Stimulated activated CD4-positive, alpha-beta T cell treated with anti-CD3 and anti-CD28 coated beads, Interleukin-2, amount 100 ng/mL, for 48 hours (primary cell): ENCODE measurements at regions not wholly inside any gene's neighbourhood (a gene's known extent, or its start where the extent isn't known, plus 50 kb on each side); places are given as distances from the start of the nearest gene placed in this dataset.

Source experiments
- DNase-seq, 2 donors: peaks; one replicate each; pipeline ENCODE4 v3.0.0-alpha.2; 2020

DNA sequence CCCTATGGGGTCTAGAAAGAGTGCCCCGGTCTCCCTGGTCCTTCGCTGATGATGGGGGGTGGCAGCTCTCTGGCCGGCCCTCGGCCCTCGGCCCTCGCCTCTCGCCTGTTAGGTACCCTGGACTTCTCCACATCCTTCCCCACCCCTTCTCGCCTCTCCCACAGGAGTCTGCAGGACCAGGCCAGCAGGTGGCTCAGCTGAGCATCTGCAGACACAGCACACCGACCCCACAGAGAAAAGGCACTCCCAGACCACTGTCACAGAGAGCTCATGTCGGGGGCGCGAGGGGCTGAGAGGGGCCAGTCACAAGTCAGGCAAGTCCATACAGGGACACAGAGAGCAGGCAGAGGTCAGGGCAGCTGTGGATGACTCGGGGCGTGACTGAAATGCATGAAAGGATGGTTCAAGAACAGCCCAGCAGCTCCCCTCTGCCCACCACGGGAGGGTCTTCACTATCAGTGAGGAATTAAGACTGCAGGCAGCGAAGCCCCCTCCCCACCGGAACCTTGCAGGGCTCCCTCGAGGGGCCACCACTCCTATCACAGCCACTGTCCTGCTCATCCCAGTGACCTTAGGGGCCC lies 181.7 kb upstream of the NSMCE3 start:
- DNase-seq = no peak

DNA sequence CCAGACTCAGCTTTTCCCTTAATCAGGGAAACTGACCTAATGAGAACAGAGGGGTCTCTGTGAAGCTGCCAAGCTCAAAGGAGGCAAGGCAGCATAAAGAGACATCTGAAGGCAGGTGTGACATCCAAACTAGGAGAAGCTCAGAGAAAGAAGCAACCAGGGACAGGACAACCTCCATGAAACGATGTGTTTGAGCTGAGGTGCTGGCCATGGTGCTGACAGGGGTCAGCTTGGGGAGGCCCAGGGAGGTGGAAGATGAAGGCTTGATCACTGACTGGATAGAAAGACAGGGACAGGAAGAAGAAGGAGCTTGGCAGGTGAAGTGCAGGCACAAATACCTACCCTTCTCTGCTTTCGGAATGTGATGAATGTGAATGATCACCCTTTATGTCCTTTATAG lies 179.5 kb upstream of the NSMCE3 start:
- no peak for DNase-seq

GRCh38 chr15:29448320-29448719 lies 178.7 kb upstream of the NSMCE3 start:
- no peak for DNase-seq

GRCh38 chr15:29446480-29446879 lies 176.9 kb upstream of the NSMCE3 start:
- DNase-seq = no peak

DNA sequence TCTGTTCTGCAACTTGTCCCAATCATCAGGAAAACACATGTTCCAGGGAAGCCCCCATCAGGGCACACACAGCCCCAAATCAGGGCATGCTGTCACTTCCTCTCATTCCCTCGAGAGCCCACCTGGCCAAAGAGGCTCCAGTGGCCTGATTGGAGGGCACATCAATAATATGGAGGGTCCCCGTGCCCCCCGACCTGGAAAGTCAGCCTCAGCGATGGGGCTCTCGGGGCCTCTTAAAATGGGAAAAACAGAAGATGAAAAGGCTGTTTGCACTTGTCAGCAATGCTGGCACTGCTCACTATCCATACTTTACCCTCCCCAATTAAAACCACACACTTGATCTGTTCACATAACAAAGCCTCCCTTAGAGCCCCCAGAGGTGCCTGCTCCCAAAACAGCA lies 172.9 kb upstream of the NSMCE3 start:
- no peak for DNase-seq

DNA sequence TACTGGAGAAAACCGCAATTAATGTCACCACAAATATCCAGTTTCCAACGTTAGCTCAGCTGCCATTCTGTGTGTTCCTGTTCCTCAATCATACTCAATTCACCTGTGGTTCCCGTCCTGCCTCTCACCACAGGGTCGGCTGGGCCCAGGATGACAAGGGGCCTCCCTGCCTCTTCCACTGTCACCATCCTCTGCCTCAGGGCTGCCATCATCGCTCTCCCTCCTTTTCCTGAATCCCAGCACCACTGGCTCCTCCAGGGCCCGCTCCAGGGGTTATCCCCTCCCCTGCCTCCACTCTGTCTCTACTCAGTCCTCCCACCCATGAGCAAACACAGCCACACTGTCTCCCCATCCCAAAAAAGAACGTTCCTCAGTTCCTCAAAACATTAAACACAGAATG lies 170.9 kb upstream of the NSMCE3 start:
- no peak for DNase-seq

GRCh38 chr15:29438703-29439055 lies 169.1 kb upstream of the NSMCE3 start:
- DNase-seq = no peak

GRCh38 chr15:29437888-29438702 lies 168.5 kb upstream of the NSMCE3 start:
- no peak for DNase-seq

DNA sequence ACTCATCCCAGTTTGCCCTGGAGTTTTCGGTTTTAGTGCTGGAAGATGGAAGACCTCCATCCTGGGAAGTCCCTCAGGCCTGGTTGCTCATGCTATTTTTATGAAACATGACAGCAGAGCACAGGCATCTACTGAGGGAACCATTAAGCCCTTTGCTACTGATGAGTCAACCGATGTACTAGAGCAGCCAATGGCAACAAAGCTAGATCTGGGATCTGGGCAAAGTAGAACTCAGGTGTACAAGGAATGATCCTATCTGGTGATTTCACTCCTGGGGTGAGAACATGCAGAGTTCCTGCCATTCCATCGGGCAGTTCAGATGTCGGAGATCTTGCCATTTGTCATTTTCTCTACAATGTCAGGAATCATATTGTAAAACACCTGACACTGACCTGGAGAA lies 166.2 kb upstream of the NSMCE3 start:
- DNase-seq = no peak

DNA sequence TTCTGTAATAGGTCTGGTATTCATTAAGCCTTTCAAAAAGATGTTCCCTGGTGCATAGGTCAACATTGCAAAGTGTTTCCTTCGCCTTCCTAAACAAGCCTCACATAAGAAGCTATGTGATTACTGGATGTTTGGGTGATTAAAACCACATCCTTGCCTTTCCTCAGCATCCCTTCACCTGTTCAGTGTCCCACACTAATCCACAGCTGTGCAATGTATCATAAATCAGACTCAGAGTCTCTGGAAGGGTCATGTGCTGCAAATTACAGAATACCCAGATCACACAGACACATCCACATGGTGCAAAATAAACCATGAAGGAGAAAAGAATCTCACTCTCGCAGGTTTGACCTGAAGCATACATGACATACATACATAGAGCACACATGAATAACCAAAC lies 164.7 kb upstream of the NSMCE3 start:
- DNase-seq = no peak

DNA sequence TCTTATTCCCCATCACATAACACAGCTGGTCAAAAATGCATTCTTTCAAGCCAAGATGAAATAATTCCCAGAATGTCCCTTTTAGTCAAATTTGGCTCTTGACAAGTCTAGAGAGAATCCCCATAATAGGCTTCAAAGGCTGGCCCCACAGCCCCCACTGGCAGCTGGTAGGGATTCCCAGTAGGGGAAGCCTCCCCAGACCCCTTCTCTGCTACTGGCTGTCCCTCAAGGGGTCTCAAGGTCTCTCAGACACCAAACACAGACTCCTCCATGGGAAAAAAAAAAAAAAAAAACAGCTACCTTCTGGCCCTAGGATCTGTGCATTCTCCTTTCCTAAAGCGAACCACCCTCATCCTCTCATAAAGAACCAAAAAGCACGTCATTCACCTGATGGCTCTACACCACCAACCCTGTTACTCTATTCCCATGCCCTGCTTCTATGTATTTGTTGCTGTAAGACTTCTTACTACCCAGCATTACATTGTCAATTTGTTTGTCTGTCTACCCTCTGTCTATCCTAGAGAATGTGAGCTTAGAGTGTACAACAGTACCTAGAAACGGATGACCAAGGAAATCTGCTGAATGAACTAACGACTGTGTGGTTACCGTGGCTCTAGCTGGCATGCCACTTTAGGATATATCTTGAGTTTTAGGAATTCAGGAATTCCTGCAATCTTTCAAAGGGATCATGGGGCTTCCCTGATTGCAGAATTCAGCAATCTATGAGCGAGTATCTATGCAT lies 164.1 kb upstream of the NSMCE3 start:
- DNase-seq = no peak

DNA sequence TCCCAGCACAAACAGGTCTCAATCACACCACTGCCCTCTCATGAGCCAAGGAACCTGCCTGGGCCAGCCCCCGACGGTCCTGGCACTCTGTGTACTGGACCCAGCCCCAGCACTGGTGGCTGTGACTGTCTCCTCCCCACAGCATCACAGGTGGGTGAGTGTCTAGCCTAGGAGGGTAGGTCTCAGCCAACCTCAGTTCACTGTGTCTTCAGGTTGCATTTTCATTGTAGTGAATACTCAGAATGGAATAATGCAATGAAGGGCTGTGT lies 163.4 kb upstream of the NSMCE3 start:
- no peak for DNase-seq

- DNase-seq = no peak
These were observed 162.8 kb upstream of the NSMCE3 start for GRCh38 chr15:29432191-29433049.

DNA sequence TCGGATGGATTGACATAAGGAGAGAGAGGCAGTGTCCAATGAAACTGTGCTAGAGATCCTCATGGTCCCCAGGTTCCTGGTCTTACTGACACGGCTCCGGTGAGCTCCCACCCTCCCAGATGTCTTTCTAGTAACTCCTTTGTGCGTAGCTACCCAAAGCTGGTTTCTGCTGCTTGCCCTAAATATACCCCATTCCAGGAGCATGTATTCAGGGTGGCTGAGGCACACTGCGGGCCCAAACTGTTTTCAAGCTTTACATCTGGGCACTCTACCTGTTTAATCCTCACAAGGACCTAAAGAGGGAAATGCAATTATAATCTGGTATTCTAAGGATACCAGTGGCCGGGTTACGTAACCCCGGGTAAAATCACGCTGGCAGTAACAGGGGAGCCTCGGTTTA lies 161.2 kb upstream of the NSMCE3 start:
- no peak for DNase-seq

DNA sequence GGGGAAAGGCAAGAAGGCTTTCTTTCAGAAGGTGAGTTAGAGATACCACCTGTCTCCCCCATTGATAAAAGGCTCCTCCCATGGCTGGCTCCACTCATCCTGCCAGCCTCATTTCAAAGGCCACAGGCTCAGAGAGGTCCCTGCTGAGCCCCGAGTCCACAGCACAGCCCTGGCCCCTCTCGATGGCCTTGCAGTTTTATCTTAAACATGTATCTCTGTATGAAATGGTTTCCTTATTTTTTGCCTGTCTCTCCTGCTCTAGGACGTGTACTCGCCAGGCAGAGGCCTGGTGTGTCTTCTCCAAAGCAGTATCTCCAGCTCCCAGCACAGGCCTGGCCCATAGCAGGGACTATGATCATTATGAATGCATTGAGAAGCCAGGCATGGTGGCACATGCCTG lies 160.5 kb upstream of the NSMCE3 start:
- no peak for DNase-seq

DNA sequence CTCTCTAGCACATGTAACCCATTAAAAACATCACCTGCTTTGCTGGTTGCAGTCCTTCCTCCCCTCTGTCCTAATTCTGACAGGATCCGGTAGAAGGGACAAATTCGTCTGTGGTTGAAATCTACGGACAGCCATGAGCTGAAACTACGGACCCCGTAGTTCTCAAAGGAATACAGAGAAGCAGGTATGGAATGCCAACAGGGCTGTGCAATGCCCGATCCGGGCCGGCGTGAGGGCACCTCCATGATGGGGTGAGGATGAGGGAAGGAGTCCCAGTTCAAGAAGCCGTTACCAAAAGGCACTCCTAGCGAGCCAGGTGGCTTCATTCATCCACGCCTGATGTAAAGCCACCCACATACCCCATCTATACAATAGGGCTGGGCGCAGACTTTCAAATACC lies 160.0 kb upstream of the NSMCE3 start:
- DNase-seq = no peak

- DNase-seq = no peak
These were observed 159.4 kb upstream of the NSMCE3 start for GRCh38 chr15:29428925-29429573.

- DNase-seq = no peak
These were observed 156.2 kb upstream of the NSMCE3 start for GRCh38 chr15:29425864-29426263.

- DNase-seq = no peak
These were observed 154.5 kb upstream of the NSMCE3 start for GRCh38 chr15:29424118-29424517.

GRCh38 chr15:29422606-29423005 lies 153.0 kb upstream of the NSMCE3 start:
- DNase-seq = no peak

DNA sequence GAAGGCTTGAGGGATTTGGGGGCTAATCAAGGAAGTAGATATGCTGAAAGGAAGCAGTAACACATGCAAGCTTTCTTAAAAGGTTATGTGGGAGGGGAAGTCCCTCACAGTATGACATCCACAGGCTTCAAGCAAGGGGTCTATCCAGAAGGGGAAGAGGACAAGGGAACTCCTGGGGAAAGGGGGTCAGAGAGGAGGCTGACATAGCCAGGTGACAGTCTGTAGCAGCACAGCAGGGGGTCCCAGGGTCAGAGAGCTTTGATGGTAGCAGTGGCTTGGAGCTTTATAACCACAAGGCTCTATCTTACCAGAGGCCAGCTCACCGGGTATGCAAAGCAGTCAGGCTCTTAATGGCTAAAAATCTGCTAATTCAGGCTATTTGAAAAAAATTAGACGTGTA lies 150.6 kb upstream of the NSMCE3 start:
- DNase-seq = no peak

GRCh38 chr15:29418931-29419330 lies 149.3 kb upstream of the NSMCE3 start:
- no peak for DNase-seq

GRCh38 chr15:29418178-29418577 lies 148.6 kb upstream of the NSMCE3 start:
- DNase-seq = no peak
